Kidney epithelial cell (primary cell): ENCODE measurements at regions not wholly inside any gene's neighbourhood (a gene's known extent, or its start where the extent isn't known, plus 50 kb on each side); places are given as distances from the start of the nearest gene placed in this dataset.

ENCODE experiments used
- DNase-seq: peaks from one replicate; pipeline ENCODE4 v3.0.0-alpha.2; 2010; ENCODE audit warnings: low read depth
- H3K27me3 ChIP-seq: 2 replicates; pipeline ENCODE4 v1.6.0; 2011; ENCODE audit warnings: low read length; ENCODE audit not compliant: control insufficient read depth, insufficient read depth
- H3K36me3 ChIP-seq: 2 replicates; pipeline ENCODE4 v1.5.1; 2011; ENCODE audit warnings: low read length; ENCODE audit not compliant: control insufficient read depth, insufficient read depth
- H3K4me3 ChIP-seq: 2 replicates; pipeline ENCODE4 v1.5.1; 2011; ENCODE audit warnings: low read depth, mild to moderate bottlenecking, control low read depth, low read length
- TF ChIP-seq, protein P1 (sequence below): IDR thresholded peaks from 2 replicates; pipeline ENCODE4 v1.5.1; 2011; ENCODE audit warnings: mild to moderate bottlenecking, moderate library complexity, low read length, control low read depth, inconsistent platforms; ENCODE audit not compliant: insufficient read depth, poor library complexity, severe bottlenecking

DNA sequence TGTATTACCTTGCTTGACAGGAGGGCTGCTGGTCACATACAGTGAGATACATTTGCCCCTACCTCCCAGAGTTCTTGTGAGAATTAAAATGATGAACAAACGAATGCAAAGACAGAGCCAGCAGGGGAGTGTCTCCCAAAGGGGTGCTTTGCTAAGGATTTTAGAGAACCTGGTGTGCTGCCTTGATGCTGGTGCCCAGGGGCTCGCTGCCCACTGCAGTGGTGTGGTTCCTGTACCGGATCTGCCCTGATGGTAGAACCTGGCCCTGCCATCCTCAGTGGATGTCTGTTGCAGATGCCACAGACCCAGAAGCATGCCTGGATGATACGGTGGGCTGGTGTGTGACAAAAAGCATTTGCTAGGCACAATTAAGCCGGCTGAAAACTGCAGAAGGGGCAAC, 414.8 kb upstream of the HS6ST1 start:
- Histone ChIP-seq H3K36me3 (no peaks in the 10 kb centered on the region), H3K27me3 (peaks cover 5% of the 10 kb centered on the region), H3K4me3 (no peak overlapping the region)
- no peak for DNase-seq
- TF ChIP-seq, protein P1, sequence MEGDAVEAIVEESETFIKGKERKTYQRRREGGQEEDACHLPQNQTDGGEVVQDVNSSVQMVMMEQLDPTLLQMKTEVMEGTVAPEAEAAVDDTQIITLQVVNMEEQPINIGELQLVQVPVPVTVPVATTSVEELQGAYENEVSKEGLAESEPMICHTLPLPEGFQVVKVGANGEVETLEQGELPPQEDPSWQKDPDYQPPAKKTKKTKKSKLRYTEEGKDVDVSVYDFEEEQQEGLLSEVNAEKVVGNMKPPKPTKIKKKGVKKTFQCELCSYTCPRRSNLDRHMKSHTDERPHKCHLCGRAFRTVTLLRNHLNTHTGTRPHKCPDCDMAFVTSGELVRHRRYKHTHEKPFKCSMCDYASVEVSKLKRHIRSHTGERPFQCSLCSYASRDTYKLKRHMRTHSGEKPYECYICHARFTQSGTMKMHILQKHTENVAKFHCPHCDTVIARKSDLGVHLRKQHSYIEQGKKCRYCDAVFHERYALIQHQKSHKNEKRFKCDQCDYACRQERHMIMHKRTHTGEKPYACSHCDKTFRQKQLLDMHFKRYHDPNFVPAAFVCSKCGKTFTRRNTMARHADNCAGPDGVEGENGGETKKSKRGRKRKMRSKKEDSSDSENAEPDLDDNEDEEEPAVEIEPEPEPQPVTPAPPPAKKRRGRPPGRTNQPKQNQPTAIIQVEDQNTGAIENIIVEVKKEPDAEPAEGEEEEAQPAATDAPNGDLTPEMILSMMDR = no peak

DNA sequence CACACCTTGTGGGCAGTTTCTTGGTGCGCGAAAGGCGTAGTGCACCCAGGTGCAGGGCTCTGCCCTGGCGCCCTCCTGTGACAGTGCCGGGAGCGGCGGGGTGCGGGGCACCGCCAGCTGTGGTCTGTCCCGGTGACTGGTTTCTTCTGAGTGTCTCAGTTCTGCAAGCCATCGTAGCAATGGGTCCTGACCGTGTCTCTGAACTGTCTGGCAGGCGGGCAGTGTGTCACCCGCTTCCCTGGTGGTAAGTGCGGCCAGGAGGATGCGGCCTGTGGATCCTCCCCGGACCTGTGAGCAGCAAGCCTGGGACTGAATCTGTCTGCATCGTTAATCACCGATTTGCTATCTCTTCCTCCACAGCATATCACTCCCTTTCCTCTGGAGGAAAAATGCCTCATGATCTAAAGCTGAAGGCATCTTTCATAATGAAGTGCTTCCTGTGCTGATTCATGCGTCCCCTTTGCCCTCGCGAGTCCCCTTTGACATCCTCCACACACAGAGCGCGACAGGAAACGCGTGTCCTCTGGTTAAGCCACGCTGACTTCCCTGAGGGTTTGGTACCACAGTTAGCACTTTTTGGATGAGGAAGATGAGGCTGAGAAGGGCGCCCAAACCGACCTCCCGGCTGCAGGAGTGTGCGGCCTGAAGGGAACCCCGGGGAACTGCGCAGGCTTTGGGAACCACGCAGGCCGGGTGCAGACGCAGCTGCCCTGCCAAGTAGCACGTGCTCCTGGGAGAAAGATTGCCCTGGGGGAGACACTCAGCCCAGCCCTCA, 416.0 kb upstream of the HS6ST1 start:
- Histone ChIP-seq H3K36me3 (no peaks in the 10 kb centered on the region), H3K27me3 (peaks cover 5% of the 10 kb centered on the region), H3K4me3 (no peak overlapping the region)
- no peak for DNase-seq
- TF ChIP-seq, protein P1 = no peak

DNA sequence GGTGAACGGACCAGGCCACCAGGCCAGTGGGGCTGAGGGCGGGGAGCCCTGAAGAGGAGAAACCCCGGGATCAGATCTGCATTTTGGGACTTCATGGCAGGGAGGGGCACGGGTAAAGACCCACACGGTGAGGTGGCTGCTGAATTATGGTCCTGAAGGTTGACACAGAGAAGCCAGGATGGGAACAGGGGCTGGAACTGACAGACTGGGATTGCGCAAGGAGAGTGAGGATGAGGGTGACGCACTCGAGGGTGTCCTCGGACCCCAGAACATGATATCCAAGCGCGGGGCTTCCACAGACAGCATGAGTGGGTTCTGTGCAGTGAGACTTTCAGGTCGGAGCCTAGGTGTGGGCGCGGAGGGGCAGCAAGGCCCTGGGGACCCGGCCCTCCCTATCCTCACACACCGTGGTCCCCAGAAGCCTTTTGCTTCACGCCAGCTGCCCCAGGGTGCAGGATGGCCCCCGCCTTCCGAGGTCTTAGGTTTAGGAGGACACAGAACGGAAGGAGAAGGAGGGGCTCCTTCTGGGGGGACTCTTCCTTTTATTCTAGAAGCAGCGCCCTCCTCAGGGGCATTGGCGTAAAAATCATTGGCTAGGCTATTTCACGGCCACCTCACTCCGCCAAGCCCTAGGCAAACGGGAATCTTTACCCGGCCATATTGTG, 416.8 kb upstream of the HS6ST1 start:
- Histone ChIP-seq H3K27me3 (peaks cover 5% of the 10 kb centered on the region), H3K36me3 (no peaks in the 10 kb centered on the region), H3K4me3 (no peak overlapping the region)
- TF ChIP-seq, protein P1 = no peak
- DNase-seq = no peak

DNA sequence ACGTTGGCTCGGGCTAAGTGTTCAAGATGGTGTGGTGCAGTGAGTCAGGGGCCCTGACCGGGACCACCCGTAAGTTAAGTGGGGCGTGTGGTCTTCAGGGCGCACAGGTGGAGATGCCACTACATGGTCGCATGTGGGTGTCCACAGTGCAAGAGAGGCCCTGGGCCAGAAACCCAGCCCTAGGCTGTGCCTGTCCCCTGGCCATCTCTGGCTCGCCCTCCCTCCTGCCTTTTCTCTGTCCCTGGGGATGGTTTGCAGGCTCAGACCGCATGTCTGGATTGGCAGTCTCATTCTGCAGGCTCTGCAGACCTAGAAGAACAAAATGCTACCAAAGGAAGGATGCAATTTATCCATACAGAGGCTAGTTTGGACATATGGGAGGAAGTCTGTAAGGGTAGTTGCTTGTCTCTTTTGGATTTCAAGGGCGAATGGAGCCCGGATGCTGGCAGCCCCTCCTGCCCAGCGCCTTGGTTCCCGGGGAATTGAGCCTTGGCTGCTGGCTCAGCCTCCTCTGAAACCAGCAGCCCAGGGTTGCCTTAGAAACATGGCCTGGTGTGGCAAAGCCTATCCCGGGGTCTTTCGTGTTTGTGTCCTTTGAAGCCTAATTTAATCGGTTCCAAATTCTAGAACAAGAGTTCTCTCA, 417.5 kb upstream of the HS6ST1 start:
- TF ChIP-seq, protein P1 = no peak
- Histone ChIP-seq H3K4me3 (no peak overlapping the region), H3K36me3 (no peaks in the 10 kb centered on the region), H3K27me3 (peaks cover 5% of the 10 kb centered on the region)
- no peak for DNase-seq

DNA sequence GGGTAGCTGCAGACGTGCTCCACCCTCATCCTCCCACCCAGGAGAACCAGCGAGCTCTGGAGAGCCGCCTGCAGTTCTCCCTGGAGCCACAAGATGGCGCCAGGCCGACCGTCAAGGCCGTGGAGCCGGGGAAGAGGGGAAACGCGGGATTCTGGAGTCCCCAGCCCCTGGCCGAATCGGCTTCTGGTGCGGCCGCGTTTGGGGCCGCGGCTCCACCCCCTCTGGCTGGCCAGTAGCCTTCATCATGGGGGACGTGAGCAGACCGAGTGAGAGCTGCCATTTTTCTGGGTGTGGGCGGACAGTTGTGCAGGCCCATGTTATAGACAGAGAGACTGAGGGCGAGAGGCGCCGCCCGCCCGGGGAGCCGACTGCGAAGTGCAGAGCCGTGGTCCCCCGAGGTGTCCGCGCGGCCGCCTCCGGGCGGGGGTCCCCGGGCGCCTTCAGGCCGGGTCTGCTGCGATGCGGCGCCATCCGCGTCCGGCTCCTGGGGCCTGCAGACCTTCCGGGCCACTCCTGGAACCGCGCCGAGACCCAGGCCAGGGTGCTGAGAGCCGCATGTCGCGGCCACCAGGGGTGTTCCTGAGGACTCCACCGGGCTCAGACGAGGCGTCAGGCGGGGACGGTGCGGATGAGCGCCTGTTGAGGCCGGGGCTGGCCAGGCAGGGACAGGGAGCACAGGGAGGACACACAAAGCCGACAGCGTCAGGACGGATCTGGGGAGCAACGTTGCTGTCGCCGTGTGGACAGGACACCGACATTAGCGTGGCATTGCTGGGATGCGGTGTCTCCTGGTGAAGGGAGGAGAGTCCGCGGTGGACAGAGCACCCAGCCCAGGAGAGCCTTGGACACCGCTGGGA, 418.2 kb upstream of the HS6ST1 start:
- DNase-seq = no peak
- TF ChIP-seq, protein P1 = peak; percentile 100
- H3K36me3 ChIP-seq = no peaks in the 10 kb centered on the region
- peaks cover 5% of the 10 kb centered on the region for H3K27me3 ChIP-seq
- H3K4me3 ChIP-seq = peak overlapping the region; percentile 22
